ENCODE measurements at regions not wholly inside any gene's neighbourhood (a gene's known extent, or its start where the extent isn't known, plus 50 kb on each side); places are given as distances from the start of the nearest gene placed in this dataset.

GRCh38 chr3:31159331-31160039, 265.0 kb upstream of the GADL1 start:
- intact Hi-C loops (cut with micrococcal nuclease) (loop anchor here (10.0 kb wide), 2 partner anchors 55 to 605 kb away; no protein-coding TSS in a partner anchor), in situ Hi-C loops (cut with MboI; ENCODE audit: low sequenced_read_pairs) (no loop called here), dilution Hi-C loops (cut with HindIII; ENCODE audit: low sequenced_read_pairs, unreplicated experiment) (no loop called here)
- Histone ChIP-seq H2AK5ac (ENCODE audit: low read depth, low read length) (no peak overlapping the region), H4K8ac (ENCODE audit: low read depth in 2 of 2, low read length in 2 of 2) (no peak overlapping the region), H2AFZ (replicated peaks; ENCODE audit: low read length, poor library complexity) (no peak overlapping the region), H4K91ac (ENCODE audit: insufficient read depth, low read depth, low read length) (no peak overlapping the region), H2BK20ac (ENCODE audit: low read depth, low read length) (no peak overlapping the region), H3K36me3 (ENCODE audit: control insufficient read depth, insufficient read depth, low read length) (no peaks in the 10 kb centered on the region), H3K18ac (ENCODE audit: low read depth, low read length) (no peak overlapping the region), H3K27ac (ENCODE audit: insufficient read depth, low read length) (no peak overlapping the region), H2BK15ac (ENCODE audit: low read depth, low read length) (no peak overlapping the region), H3K23ac (ENCODE audit: low read depth, low read length) (no peak overlapping the region), H2BK120ac (ENCODE audit: low read depth, low read length) (no peak overlapping the region), H3K4me2 (ENCODE audit: low read depth, low read length) (no peak overlapping the region), H3K56ac (ENCODE audit: extremely low read depth, insufficient read depth, low read length) (no peak overlapping the region), H4K20me1 (ENCODE audit: insufficient read depth, low read length) (no peaks in the 10 kb centered on the region), H3K4ac (ENCODE audit: low read depth, low read length) (no peak overlapping the region), H3K9ac (ENCODE audit: low read depth, low read length) (no peak overlapping the region), H3K79me1 (ENCODE audit: low read depth in 1 of 2, low read length in 2 of 2) (no peaks in the 10 kb centered on the region), H4K5ac (ENCODE audit: low read depth, low read length) (no peak overlapping the region), H3K9me3 (ENCODE audit: control insufficient read depth, insufficient read depth, low read length) (no peaks in the 10 kb centered on the region), H3K4me1 (ENCODE audit: control insufficient read depth, insufficient read depth, low read length) (peaks cover 4% of the 10 kb centered on the region; the same call in 1 of the 2 replicates), H2AK9ac (replicated peaks; ENCODE audit: low read depth, low read length, poor library complexity) (no peak overlapping the region), H3K14ac (replicated peaks; ENCODE audit: low read depth, low read length) (no peak overlapping the region), H2BK5ac (ENCODE audit: low read depth, low read length, poor library complexity, severe bottlenecking) (no peak overlapping the region), H3K9me1 (ENCODE audit: insufficient read depth, low read length) (no peaks in the 10 kb centered on the region), H3K4me3 (ENCODE audit: insufficient read depth, low read depth, low read length) (no peak overlapping the region), H3K27me3 (ENCODE audit: control insufficient read depth, insufficient read depth, low read length) (no peaks in the 10 kb centered on the region)
- BruUV-seq (replicated peaks), result no TSS peak
- DNase-seq (no peak), ATAC-seq (ENCODE audit: low read depth) (no peak)
- POLR2A ChIA-PET (ENCODE audit: unreplicated experiment), result no interaction called here
- CTCF ChIA-PET, result interaction anchor here (0.6 kb wide), 1 partner anchor 28 kb away, joined by 5 read pairs; no protein-coding TSS in a partner anchor
- 100% methylated on average over 1 of the region's 4 CpGs; no CpG with 5 or more reads in 1 of the 2 experiments for WGBS, 2 experiments (ENCODE audit: extremely low coverage in 2 of 2, insufficient read length in 1 of 2)
- TF ChIP-seq RAD21 (IDR thresholded peaks at IDR 0.05; ENCODE audit: low read length), result no peak
- TF ChIP-seq CHD1 (IDR thresholded peaks at IDR 0.05; ENCODE audit: low read depth, low read length), result no peak
- no peak for TF ChIP-seq RCOR1 (IDR thresholded peaks at IDR 0.05; ENCODE audit: insufficient replicate concordance, low read length)
- TF ChIP-seq ELK1 (IDR thresholded peaks at IDR 0.05; ENCODE audit: borderline replicate concordance, low read depth, low read length), result no peak
- no peak for TF ChIP-seq USF2 (IDR thresholded peaks at IDR 0.05; ENCODE audit: low read depth, low read length)
- TF ChIP-seq BHLHE40 (IDR thresholded peaks at IDR 0.05; ENCODE audit: low read depth, low read length), result no peak
- no peak for TF ChIP-seq POLR2A (IDR thresholded peaks at IDR 0.05; ENCODE audit: low read depth, low read length)
- TF ChIP-seq MAFK (IDR thresholded peaks at IDR 0.05; ENCODE audit: low read depth, low read length), result no peak
- no peak for TF ChIP-seq NFE2L2 (IDR thresholded peaks at IDR 0.05; ENCODE audit: low read depth, low read length)
- TF ChIP-seq SMC3 (IDR thresholded peaks at IDR 0.05; ENCODE audit: low read depth, low read length), result no peak
- no peak for TF ChIP-seq FOS (IDR thresholded peaks at IDR 0.05; ENCODE audit: low read depth, low read length)
- no peak for TF ChIP-seq CTCF (conservative IDR thresholded peaks at IDR 0.05; ENCODE audit: low read depth, low read length)
- TF ChIP-seq RFX5 (IDR thresholded peaks at IDR 0.05; ENCODE audit: low read depth, low read length), result no peak
- TF ChIP-seq CEBPB (IDR thresholded peaks at IDR 0.05; ENCODE audit: low read depth, low read length), result no peak
- no peak for TF ChIP-seq MAZ (IDR thresholded peaks at IDR 0.05; ENCODE audit: borderline replicate concordance, low read depth, low read length)
- TF ChIP-seq MXI1 (IDR thresholded peaks at IDR 0.05; ENCODE audit: borderline replicate concordance, low read depth, low read length), result no peak

All from IMR-90 (cell line).